Kidney glomerular epithelial cell (primary cell): ENCODE measurements at regions not wholly inside any gene's neighbourhood (a gene's known extent, or its start where the extent isn't known, plus 50 kb on each side); places are given as distances from the start of the nearest gene placed in this dataset.

ENCODE experiments used
- DNase-seq: peaks from one replicate; lab custom pipeline; 2025; lab: John Stamatoyannopoulos, UW

DNA sequence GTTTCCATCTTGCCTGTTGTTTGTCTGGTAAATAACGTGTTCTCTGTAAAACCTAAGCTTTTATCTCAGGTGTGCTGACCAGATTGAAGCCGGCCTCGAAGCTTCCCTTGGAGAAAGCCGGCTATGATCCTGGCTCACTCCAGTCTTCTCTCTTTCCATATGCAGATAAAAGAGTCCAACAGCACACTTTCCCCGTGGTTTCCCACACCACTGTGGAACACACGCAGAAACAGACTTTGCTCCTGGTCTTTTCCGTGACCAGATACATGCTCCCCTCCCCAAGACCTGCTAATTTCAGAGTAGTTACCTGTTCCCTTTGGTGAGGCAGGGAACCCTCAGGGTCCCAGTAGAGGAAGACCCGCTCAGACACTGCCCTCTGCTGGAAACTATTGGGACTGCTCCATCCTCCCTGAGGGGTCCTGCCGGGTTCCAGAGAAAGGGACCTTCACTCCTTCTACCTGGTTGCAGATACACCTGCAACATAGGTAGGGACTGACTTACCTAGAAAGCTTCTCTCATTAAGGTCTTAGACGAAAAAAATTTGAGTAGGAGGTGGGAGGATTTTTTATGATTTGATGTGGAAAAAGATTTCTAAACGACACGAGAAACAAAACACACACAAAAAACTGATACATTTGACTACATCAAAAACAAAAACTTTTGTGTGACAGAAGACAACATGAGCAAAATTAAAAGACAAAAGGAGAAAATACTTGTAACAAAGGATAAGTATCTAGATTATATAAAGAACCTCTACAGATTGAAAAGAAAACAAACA lies 415.4 kb upstream of the CCDC196 start:
- DNase-seq: no peak

DNA sequence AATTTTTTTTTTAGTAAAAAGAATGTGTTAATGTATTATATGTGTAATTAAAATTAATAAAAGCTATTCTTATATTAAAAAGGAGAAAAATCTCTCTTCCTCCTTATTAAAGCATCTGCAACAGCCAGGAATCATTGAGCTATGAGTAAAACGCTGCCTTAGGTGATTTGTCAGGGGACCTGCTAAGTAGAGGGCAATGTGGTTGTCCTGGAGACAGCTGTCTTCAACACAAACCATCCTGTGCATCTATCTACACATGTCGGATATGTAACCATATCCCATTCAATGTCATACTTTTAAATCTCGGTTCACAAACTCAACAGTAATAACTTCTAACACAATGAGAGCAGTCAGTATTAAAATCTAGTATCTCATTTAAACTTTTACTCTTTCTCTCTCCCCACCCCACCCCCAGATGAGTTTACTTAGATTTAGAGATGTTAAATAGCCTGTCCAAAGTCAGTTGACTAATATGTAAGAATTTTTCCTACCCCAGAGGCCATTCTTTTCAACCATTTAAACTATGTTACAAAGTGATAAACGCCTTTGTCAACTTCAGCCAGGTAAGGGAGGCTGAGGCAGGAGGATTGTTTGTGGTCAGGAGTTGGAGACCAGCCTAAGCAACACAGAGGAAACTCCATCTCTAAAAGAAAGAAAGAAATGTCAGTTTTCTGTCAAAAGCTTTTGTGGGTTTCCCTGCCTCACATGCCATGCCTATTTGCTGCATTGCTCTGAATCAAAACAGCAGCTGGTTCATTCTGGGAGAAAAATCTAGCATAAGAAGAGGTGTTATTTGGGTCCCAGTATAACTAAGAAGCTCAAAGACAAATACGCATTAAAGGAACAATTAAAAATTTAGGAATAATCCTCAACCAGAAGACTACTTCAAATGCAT lies 413.7 kb upstream of the CCDC196 start:
- no peak for DNase-seq

DNA sequence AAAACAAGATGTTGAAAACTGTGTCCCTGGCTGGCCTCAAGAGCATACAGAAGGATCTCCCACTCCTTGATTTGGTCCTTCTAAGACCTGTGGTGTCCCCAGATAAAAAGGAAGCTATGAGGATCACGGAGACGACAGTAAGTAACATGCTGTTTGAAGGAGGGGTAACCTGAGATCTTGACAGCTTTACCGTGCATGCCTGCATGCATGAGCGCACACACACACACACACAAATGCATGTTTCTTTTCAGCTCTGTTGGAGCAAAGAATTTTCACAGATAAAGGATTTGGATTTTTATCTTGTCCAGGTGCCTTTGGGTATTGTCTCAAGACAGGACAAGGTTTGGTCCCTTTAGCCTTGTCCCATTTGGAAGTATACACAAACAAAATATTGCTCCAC lies 411.6 kb upstream of the CCDC196 start:
- no peak for DNase-seq

DNA sequence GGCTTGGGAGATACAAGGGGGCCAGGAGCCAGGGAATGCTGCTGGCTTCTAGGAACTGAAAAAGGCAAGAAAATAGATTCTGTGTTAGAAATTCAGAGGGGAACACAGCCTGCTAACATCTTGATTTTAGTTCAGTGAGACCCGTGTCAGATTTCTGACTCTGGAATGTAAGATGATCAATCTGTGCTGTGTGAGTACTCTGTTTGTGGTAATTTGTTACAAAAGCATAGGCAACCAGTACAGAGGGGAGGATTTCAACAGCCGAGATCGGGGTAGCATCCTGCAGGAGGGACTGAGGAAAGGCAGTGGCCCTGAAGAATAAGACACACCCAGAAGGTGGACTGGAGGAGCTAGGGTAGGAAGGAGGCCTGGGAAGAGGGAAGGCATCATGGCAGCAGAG lies 410.0 kb upstream of the CCDC196 start:
- DNase-seq: no peak

DNA sequence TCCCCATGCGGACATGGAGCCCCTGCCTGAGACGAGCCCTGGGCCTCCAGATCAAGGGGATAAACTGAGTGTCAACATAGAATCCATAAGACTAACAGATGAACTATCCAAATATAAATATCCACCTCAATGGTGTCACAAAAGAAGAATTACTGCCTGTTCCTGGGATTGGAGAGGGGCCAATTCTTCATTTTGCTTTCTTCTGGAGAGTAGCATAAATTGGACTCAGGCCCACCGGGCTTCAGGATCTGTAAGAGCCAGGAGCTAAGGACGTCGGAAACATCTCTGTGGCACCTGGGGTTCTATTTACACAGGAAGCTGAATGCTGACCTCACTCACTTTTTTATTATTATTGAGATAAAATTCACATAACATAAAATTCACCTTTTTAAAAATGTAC lies 408.2 kb upstream of the CCDC196 start:
- DNase-seq: no peak

DNA sequence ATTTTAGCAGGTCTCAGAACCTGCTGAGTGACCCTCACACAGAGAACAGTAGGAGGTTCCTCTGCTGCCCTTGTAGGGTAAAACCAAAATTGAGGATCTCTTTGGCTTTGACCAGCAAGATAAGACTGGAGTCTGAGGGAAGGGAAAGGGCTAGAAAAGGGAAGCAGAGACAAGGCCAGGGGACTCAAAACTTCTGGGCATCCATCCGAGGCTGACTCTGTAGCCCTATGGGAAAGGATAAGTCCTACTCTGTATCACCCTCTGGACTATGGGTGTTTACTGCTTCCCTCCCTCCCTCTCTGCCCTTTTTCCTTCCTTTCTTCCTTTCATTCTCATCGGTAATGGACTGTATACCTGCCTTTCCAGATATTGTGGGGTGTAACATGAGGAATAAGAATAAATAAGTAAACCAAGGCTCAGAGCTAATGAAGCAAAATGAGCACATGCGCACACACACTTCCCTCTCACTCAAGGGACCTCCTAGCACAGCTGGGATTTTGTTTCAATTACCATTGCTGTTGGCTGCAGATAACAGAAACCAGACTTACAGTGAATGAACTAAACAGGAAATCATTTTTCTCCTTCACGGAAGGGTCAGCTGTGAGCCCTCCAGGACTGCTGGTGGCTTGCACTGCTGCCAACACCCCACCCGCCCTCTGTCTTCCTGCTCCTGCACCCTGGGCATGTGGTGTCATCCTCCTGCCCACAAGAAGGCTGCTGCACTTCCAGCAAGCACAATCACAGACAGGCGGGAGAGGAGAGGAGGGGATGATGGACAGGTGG lies 404.4 kb upstream of the CCDC196 start:
- no peak for DNase-seq

DNA sequence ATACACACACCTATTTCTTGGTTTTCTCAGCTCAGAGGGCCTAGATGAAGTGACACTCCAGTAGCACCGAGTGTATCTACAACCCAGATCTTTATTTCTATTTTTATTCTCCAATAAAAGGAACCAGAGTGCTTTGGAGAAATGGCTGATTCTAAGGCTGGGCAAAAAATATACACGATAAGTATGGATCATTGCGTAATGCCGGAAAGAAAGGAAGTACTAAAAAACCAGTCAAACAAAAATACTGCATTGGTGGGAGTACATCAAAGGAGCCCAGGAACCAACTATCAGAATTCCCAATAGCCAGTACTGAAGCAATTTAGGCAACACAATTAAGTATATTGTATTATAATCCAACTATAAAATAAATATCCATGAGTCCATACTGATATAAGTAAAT lies 400.9 kb upstream of the CCDC196 start:
- no peak for DNase-seq

DNA sequence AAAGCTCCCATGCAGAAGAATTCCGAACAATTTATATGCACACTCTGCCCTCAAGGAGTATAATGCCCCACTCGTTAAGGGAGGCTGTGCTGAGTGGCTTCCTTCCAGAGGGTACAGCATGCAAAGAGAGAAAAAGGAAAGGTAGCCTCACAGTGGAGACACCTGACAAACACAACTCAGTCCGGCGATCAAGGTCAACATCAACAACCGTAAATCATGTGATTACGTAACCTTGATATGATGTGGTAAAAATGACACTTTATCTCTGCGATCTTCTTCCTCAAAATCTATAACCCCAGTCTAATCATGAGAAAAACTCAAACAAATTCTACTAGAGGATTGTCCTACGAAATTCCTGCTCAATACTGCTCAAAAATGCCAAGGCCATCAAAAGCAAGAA lies 400.5 kb upstream of the CCDC196 start:
- no peak for DNase-seq

DNA sequence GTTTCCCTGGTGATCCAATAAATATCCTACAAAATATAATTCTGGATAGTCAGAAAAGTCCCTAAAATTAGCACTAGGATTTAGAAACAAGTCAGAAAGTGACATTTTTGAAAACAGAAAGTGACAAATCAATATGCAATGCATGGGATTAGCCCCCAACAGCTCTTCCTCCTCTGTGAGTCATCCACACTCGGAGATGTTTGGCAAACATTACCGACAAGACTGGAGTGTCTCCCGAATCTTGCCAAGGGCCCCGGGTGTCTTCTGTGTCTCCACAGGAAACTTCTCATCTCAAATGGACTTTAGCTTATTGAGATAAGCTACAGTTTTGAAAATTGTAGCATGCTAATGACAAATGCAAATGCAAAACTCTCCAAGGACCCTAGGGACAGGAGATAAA lies 398.9 kb upstream of the CCDC196 start:
- DNase-seq: no peak

DNA sequence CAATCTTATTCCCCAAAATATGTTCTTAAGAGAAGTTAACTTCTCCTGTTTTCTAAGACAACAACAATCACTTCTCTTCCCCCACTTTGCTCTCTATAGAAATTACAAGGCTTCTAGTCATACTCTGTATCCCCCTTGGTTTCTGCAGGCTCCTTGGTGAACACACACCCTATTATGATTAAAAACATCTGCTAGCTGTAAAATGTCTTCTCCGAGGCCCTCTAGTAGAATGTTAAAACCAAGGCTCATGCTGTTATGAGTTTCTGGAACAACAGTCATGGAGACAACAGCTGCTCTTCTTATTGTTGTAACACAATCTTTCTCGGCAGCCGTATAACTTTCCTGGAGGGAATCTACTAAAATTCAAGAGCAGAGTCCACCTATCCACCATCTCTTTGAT lies 397.5 kb upstream of the CCDC196 start:
- DNase-seq: no peak

DNA sequence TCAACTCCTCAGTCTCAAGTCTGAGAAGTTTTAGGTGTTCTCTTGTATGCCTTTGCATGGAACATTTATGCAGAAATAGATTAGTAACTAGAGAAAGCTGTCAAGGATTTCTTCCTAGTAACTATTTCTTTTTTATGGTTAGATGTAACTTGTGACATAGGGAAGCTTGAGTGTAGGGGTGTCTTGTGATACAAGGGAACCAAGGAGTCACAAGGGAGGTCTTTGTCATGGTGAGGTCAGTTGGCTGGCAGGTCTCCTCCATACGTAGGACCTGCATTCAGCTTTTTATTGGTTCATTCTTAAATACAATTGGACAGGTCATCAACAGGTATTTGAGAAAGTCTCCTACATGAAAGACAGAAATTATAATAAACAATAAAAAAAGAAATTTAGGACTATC lies 394.0 kb upstream of the CCDC196 start:
- no peak for DNase-seq

DNA sequence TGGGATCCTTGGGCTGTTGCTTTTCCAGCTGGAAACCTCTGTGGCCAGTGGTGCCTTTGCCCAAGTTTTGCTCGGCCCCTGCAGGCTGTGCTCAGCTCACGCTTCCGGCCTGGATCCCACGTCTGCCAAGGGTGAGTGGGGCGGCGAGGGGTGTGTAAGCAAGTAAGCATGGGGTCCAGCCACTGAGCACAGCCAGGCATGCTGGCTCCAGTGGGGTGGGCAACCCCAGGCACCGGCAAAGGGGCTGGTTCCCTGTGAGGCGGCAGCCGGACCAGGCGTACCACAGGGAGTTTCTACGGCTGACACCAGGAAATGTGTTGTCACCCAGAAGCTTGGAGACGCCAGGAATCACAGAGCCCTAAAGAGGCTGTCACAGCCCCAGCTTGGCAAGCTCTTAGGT lies 393.4 kb upstream of the CCDC196 start:
- DNase-seq: no peak

DNA sequence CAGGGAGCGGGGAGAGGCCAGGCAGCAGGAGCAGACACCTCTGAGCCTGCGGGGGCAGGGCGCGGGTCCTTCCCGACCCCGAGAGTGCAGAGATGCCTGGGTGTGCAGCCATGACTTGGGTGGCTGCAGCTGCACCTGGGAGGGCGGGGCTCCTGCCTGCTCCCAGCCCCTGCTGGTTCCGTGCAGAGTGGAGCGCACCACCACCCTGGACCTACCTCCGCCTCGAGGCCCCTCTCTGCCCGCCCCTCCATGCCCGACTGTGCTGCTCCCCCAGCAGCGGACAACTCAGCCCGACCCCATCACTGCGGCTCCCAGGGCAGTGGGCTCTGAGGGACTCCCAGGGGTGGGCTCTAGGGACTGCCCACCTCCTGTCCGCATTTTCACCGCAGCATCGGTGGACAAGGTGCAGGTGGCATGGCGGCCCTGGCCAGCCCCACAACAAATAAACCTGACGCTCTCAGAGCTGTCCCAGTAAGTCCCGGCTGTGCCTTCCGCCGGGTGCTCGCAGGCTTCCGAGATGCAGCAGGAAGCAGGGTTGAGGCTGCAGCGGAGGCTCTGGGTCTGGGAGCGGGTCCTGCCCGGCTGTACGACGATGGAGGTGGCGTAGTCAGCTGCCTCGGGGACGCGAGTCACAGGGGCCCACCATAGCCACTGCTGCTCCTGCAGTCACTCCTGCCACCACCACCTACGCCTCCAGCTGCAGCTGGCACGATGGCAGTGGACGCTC lies 392.0 kb upstream of the CCDC196 start:
- DNase-seq: no peak

DNA sequence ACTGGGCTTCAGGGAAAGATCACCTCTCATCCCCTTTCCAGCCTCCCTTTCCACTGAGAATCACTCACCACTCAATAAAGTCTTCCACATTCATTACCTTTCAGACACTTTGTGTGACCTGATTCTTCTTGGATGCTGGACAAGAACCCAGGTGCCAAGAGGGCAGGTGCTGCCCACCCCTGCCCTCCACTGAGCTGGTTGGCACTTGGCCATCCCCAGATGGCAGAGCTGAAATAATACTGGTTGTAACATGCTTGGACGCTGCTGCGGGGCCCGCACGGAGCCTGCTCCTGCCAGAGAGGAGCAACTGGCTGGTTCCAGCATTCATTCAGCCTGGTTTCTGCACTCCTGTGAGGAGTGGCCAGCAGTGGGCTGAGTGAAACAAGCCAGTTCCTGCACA lies 386.7 kb upstream of the CCDC196 start:
- DNase-seq: no peak

DNA sequence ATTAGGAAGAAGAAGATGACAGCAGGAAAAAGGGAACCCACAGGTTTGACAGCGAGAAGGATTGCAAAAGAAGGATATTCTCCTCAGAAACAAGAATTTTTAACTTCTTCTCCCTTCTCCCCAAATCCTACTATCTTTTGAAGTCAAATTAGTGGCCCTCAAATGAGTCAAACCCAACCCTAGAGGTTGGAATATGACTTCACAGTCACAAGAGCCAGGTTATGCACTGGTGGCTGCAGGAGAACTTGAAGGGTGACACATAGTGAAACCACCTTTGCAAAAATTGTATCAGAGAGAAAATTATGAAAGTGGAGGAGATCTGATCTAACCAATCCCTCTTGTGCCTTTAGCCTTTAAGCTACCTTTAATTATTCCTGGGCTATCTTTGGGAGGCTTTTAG lies 386.2 kb upstream of the CCDC196 start:
- no peak for DNase-seq

DNA sequence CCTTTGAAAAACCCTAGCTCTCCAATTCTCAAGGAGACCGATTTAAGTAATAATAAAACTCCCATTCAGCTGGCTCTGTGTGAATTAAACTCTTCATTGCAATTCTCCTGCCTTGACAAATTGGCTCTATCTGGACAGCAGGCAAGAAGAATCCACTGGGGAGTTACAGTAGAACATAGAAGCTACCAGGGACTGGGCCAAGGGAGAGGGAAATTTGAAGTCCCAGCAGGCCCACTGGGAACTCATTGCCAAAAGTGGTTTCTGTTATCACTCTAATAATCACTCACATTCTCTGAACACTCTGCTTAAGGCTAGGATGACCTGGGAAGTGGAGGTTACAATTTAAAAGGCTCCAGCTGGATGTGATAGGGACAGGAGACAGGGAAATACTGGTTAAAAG lies 384.5 kb upstream of the CCDC196 start:
- DNase-seq: no peak

DNA sequence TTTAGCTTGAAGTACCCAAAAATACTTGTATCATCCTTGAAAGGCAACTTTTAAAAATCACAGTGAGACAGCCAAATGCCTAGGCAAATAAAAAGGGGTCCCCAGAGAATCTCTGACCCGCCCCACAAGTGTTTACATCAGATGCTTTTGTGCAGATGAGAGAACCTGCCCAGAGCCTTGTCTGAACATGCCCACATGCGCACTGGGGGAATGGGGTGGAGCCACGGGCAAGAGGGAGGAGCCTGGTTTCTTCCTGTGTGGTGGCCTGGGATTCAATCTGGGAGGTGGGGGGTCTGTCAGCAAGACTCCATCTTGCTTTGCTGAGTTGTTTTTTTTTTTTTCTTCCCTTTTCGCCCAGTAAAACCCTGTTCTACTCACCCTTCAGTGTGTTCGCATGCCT lies 381.7 kb upstream of the CCDC196 start:
- no peak for DNase-seq

DNA sequence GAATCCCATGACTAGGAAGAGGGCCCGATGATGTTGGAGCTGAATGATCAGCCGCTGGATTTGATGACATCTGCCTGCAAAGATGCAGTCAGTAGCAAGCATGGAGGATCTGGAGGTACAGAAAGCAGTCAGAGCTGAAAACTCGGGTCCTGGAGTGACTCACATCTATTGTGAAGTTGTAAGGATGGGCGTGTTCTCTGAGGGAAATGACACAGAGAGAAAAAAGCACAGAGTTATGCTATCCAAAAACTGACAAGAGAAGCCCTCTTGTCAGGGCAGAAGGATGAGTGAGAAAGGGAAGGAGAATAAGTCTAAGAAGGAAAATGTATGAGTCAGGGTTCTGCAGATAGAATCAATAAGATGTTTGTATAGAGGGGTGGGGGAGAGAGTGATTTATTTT lies 380.4 kb upstream of the CCDC196 start:
- no peak for DNase-seq

DNA sequence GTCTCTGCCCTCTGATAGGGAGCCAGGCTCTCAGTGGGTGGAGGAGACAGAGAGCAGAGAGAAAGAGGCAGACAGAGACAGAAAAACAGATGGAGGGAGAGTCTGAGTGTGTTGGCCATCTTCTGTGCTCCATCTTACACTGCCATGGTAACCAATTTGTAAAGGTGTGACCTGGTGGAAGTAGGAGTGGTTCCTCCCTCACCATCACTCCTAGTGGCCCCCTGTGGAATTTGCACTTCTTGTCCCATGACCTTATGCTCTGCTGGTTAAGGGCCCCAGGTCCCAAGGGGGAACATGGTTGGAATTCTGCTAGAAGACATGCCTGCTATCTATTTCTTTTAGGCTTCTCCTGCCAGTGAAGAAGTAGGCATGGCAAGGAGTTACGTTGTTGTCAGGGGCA lies 376.7 kb upstream of the CCDC196 start:
- no peak for DNase-seq

DNA sequence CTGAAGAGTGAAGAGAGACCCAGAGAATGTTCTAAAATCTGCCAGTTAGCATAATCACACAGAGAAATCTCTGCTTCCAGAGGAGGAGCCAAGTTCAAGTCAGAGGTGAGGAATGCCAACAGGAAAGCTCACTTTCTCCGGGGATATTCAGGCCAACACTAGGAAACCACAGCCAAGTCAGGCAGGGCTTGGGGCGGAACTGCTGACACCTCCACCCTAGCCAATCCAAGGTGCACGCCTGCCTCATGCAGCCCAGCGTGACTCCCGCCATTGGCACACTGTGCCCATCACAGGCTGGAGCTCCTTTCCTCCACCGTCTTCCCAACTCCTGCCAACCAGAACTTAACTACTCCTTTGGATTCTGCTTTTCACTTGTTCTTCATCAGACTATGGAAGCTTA lies 374.3 kb upstream of the CCDC196 start:
- DNase-seq: no peak

DNA sequence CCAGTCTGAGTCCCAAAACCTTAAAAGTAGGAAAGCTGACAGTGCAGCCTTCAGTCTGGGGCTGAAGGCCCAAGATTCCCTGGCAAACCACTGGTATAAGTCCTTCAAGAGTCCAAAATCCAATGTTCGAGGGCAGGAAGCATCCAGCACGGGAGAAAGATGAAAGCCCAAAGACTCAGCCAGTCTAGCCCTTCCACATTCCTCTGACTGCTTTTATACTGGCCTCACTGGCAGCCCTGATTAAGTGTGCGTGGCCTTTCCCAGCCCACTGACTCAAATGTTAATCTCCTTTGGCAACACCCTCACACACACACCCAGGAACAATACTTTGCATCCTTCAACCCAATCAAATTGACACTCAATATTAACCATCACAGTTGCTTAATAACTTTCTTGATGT lies 372.1 kb upstream of the CCDC196 start:
- DNase-seq: no peak
